GM19328 (cell line): ENCODE measurements at regions not wholly inside any gene's neighbourhood (a gene's known extent, or its start where the extent isn't known, plus 50 kb on each side); places are given as distances from the start of the nearest gene placed in this dataset.

ENCODE experiments used
- ATAC-seq: cut with Tn5 transposase; IDR thresholded peaks from one replicate; pipeline ENCODE4 v1.9.1; 2021; ENCODE audit warnings: mild to moderate bottlenecking, moderate library complexity; ENCODE audit not compliant: unreplicated experiment

- ATAC-seq = no peak
These were observed 108.2 kb upstream of the UQCRFS1 start for GRCh38 chr19:29321116-29321515.

GRCh38 chr19:29323021-29323430 lies 110.1 kb upstream of the UQCRFS1 start:
- no peak for ATAC-seq

- no peak for ATAC-seq
These were observed 110.7 kb upstream of the UQCRFS1 start for GRCh38 chr19:29323440-29324290.

- ATAC-seq = no peak
These were observed 111.3 kb upstream of the UQCRFS1 start for GRCh38 chr19:29324291-29324680.

GRCh38 chr19:29324717-29325116 lies 111.8 kb upstream of the UQCRFS1 start:
- ATAC-seq = no peak

GRCh38 chr19:29325241-29325975 lies 112.5 kb upstream of the UQCRFS1 start:
- no peak for ATAC-seq

GRCh38 chr19:29326351-29326750 lies 113.4 kb upstream of the UQCRFS1 start:
- no peak for ATAC-seq

- ATAC-seq = no peak
These were observed 114.2 kb upstream of the UQCRFS1 start for GRCh38 chr19:29326849-29327840.

- ATAC-seq = no peak
These were observed 115.6 kb upstream of the UQCRFS1 start for GRCh38 chr19:29328586-29328985.

GRCh38 chr19:29329460-29330134 lies 116.6 kb upstream of the UQCRFS1 start:
- no peak for ATAC-seq

- no peak for ATAC-seq
These were observed 123.5 kb upstream of the UQCRFS1 start for GRCh38 chr19:29336425-29336824.

- ATAC-seq = no peak
These were observed 124.1 kb upstream of the UQCRFS1 start for GRCh38 chr19:29337029-29337428.

GRCh38 chr19:29338480-29338879 lies 125.5 kb upstream of the UQCRFS1 start:
- ATAC-seq = no peak

GRCh38 chr19:29342721-29343120 lies 129.8 kb upstream of the UQCRFS1 start:
- ATAC-seq = no peak

GRCh38 chr19:29364224-29364726 lies 151.3 kb upstream of the UQCRFS1 start:
- ATAC-seq = no peak

GRCh38 chr19:29364999-29365398 lies 152.0 kb upstream of the UQCRFS1 start:
- ATAC-seq = no peak

- ATAC-seq = no peak
These were observed 153.0 kb upstream of the UQCRFS1 start for GRCh38 chr19:29365836-29366417.

- ATAC-seq = no peak
These were observed 153.8 kb upstream of the UQCRFS1 start for GRCh38 chr19:29366757-29367156.

GRCh38 chr19:29367791-29368222 lies 154.9 kb upstream of the UQCRFS1 start:
- no peak for ATAC-seq

GRCh38 chr19:29370276-29370675 lies 155.5 kb upstream of the VSTM2B start:
- no peak for ATAC-seq
